GM12873 (cell line): ENCODE measurements at regions not wholly inside any gene's neighbourhood (a gene's known extent, or its start where the extent isn't known, plus 50 kb on each side); places are given as distances from the start of the nearest gene placed in this dataset.

Source experiments
- TF ChIP-seq, protein P1 (sequence below): IDR thresholded peaks from 2 replicates; pipeline ENCODE4 v1.5.1; 2012; ENCODE audit warnings: low read depth, mild to moderate bottlenecking, moderate library complexity, low read length, control low read depth; ENCODE audit not compliant: insufficient read depth; ENCODE audit errors: missing control alignments

DNA sequence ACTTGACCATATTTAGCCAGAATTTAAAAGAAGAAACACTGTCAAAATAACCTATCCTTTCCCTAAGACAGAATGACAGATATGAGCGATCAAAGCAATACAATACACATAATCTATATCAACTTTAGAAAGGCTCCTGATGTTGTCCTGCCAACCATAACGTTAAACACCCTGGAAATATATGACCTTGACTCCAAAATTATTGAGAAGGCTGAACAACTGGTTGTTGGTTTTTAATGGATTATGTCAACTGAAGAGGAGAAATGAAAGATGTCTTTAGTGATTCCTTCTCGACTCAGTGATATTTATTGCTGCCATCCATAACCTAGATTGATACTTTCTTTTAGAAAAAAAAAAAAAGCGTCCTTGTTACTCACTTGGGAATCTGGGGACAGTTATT is 957.2 kb downstream of the SLITRK1 start:
- TF ChIP-seq, protein P1, sequence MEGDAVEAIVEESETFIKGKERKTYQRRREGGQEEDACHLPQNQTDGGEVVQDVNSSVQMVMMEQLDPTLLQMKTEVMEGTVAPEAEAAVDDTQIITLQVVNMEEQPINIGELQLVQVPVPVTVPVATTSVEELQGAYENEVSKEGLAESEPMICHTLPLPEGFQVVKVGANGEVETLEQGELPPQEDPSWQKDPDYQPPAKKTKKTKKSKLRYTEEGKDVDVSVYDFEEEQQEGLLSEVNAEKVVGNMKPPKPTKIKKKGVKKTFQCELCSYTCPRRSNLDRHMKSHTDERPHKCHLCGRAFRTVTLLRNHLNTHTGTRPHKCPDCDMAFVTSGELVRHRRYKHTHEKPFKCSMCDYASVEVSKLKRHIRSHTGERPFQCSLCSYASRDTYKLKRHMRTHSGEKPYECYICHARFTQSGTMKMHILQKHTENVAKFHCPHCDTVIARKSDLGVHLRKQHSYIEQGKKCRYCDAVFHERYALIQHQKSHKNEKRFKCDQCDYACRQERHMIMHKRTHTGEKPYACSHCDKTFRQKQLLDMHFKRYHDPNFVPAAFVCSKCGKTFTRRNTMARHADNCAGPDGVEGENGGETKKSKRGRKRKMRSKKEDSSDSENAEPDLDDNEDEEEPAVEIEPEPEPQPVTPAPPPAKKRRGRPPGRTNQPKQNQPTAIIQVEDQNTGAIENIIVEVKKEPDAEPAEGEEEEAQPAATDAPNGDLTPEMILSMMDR, result no peak

DNA sequence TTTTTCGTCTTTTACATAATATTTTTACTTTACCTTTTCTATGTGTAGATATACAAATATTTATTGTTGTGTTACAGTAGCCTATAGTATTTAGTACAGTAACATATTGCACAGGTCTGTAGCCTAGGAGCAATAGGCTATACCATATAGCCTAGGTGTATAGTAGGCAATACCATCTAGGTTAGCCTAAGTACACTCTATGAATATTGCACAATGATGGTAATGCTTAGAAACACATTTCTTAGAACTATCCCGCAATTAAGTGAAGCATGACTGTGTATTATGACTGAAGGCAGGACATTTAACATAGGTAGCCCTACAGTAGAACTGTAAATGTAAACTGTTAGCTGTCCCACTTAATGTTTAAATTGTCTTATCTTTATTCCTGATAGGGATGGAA is 964.3 kb downstream of the SLITRK1 start:
- TF ChIP-seq, protein P1, result no peak

DNA sequence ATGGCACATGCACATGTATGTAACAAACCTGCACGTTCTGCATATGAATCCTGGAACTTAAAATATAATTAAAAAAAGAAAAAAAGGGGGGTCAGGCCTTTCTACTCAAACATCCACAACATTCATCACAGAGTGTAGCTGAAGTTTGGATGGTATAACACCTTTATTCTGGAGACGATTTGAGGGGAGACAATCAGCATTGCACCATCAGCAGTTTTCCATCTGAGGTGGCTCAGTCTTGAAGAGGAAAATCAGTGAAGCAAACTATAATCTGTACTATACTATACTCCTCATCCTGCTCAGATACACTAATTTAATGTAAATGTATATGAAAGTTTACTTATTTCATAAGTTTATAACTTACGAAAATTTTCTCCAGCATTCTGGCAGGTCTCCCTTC is 969.7 kb downstream of the SLITRK1 start:
- TF ChIP-seq, protein P1, result no peak

DNA sequence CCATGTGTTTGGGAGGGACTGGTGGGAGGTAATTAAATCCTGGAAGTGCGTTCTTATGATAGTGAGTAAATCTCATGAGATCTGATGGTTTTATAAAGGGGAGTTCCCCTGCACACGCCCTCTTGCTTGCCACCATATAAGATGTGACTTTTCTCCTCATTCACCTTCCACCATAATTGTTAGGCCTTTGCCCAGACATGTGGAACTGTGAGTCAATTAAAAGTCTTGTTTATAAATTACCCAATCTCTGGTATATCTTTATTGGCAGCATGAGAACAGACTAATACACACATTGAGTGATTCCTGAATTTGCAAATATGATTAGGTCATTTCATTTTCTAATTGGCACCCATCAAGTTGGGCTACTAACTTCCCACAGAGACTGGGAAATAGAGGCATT is 977.2 kb downstream of the SLITRK1 start:
- TF ChIP-seq, protein P1, result no peak

DNA sequence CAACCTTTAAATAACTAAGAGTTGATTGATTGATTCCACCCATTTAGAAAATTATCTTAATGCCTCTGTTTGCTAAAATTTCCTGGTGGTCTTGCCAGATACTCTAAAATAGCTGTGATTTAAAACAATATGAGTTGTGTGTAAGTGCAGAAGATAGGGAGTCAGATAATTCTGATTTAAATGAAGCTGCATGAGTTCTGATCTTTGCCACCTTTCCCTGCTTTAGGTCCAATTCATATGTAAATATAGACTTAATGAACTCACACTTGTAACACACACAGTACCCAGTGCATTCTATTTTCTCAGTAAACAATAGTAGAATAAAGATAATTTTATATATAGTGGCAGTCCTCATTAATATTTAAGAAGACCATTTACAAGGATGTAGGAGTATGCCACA is 981.8 kb downstream of the SLITRK1 start:
- TF ChIP-seq, protein P1, result no peak

DNA sequence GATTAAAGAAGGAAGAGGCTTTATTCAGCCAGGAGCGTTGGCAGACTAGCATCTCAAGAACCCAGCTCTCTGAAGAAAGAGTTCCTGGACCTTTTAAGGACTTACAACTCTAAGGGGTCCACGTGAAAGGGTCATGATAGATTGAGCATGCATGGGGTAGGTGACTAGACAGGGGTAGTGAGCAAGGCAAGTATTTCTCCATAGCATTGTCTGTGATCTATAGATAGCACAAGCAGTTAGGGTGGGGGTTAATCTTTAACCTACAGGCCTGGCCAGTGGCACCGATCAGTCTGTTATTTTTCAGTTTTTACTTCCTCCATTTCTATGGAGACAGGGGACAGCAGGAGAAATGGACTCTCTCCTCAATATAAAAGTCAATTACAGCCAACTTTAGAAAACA is 983.7 kb downstream of the SLITRK1 start:
- TF ChIP-seq, protein P1, result no peak

DNA sequence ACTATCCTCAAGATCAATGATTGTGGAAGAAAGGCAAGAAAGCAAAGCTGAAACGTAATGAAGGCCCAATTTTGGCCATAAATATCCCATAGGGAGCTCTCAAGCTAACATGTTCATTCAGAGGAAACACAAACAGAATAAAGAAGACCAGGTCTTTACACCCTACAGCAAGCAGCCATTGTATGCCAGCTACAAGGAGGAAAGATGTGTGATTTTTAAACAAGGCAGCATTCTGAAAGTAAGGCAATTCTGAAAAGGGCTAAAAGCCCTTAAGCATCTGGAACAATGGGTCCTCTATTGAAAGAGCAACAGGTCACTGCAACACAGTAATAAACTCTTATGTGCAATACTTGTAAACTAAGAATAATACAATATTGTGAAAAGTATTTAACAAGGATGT is 1002.4 kb downstream of the SLITRK1 start:
- TF ChIP-seq, protein P1, result no peak
